MV-4-11 (cell line): ENCODE measurements at regions not wholly inside any gene's neighbourhood (a gene's known extent, or its start where the extent isn't known, plus 50 kb on each side); places are given as distances from the start of the nearest gene placed in this dataset.

Source experiments
- DNase-seq: peaks from one replicate; lab custom pipeline; 2025; lab: John Stamatoyannopoulos, UW

DNA sequence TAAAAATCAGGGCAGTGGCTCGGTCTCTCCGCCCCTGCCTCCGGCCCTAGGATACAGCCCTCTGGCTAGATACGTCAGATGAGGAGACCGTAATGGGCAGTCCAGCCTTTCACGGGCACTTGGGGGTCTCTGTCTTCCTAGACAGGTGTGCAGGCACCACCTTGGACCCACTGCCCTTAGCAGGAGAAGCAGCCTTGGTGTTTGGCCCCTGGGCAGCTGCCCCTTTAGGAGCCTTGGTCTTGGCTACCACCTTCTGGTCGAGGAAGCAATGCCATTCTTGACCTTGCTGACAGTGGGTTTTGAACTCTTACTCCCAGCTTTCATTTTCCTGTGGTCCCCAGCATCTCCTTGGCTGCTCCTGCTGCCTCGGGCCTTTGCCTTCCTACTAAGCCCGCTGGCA lies 149.7 kb upstream of the FRMD4B start:
- no peak for DNase-seq

DNA sequence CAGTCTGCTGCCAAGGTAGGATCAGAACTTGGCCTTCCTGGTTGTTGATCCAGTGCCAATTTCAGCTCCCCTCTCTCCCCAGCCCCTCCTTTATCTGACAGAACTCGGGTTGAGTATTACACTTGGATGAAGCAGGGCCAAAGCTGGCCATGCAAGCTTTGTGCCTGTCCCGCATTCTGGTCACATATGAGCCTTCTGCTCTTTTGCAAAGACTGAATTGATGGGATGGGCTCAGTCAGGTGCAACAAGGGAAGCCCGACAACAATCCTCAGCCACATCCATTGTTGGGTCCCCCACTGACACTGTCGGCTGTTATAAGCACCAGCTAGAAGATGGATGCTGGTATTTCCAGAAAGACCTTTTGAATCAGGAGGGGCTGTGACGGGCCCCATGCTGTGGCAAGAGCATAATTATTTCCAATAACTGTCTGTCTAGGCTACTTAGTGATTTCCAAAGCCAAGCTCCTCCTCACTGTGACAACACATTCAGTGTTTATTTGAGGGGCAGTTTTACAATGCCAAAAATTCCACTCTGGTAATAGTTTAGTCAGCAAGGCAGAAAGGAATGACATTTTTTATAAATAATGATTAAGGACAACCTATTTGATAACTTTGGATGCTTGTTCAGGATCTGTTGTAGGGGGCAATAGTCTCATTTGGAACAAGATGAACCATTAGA lies 146.8 kb upstream of the FRMD4B start:
- DNase-seq = no peak

DNA sequence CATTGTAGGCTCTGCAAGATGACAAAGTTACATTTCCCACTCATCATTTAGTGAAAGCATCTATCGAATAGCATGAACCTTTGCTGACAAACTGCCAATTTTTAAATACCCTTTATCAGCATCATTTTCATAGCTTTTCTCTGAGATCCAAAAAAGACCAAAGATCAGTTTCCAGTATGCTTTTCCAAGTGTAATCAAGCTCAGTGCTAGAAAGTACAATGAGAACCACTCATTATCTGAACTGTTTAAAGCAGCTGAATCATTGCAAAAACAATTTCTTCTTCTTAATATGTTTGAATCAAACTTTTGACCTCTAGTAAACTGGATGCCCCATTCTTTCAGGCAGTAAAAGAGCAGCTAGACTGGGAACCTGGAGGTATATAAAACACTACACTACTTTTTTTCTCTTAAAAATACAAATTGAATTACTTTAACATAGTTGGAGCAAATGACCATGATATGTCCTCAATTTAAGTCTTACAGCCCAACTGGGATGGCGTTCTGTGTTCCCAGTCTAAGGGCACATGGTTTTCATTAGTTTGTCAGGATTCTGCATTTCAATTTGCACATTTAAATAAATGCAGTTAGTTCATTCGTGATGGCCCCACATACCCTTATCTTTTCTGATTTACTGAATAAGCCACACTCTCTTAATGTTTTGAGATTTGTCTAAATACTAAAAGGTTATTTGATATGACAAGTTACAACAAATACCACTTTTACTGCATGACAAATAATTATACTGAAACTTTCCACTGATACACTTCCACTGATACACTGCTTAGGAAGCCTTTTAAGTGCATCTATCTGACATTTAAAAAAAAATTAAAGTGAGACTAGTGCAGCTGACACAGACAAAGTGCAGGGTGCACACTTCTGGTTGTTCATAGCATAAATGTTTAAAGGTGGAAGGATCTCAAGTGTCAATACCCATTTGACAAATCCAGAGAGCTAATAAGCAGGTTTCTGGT lies 146.0 kb upstream of the FRMD4B start:
- no peak for DNase-seq

DNA sequence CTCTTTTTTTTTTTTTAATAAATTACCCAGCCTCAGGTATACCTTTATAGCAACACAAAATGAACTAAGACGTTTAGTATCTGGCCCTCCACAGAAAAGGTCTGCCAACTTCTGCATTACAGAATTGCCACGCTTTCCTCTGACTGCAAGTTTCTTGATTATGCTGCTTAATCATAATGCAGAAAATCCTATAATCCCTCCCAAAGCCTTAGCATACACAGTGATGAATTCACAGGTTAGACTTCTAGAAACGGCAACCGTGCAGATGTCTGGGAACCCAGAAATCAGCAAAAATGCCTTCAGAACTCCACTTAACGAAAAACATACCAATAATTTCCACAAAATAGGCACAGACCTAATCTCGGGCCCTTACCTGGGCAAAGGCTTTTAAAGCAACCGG lies 144.7 kb upstream of the FRMD4B start:
- no peak for DNase-seq

DNA sequence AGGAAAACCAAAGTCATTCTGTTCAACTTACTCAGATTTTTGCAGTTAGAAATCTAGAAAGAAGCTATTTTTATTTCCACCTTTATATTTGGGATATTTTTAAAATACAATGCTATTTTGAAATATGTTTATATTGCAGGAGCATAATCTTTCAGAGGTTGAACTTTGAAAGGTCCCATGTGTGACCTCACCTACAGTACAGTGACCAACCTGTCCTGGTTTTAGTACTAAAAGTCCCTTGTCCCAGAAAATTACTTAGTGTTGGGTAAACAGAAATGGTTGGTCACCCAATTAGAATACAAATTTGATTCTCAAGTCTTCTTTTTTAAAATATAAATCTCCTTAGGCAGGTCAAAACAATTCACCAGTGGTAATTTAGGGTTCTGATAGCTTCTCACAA lies 141.6 kb upstream of the FRMD4B start:
- no peak for DNase-seq

DNA sequence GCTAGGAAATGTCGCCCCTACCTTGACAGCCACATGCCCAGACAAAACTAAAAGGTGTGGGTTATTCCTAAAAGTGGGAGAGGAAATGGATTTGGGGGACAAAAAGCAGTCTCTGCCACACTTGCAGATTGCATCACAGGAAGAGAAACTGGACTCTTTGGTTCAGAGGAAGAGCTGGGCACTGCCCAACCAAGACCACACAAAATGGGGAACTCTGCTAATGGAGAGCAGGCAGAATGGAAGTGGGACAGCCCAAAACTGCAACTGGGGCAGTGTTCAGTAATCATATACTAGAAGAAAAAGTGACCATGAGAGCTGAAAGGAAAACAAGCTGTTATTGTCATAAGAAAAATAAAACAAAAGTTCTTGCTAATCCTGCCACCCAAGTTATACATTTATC lies 138.9 kb upstream of the FRMD4B start:
- DNase-seq = peak; percentile 7

DNA sequence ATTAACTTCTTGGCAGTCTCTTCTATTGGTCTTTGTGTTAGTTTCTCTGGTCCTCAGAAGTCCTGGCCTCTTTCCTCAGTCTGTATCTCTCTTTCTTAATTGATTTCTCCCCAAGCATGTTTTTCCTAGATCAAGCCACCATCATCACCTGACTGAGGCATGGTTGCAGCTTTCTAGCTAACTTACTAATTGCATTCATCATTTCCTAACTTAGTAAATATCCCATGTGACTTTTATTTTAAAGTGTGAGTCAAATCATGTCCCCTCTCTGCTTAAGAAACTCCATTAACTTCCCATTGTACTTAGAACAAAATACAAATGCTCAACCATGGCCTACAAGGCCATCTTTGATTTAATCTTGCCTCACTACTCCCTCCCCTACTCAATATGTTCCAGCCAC lies 135.4 kb upstream of the FRMD4B start:
- no peak for DNase-seq

DNA sequence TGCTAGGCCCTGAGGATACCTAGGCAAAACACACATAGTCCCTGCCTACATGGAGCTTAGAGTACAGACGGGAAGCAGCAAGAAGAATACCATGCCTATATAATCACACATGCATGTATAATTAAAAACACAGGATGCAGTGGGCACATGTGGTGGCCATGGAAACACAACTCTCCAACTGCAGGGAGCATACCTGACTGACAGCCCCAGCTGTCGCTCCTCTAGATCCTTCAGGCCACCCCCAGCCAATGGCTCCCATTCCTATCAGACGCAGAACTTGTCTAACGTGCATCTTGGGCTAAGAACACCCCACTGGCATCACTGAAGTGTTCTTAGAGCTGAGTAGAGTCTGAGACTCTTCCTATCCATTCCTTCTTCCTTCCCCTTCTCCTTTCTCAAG lies 125.5 kb upstream of the FRMD4B start:
- DNase-seq = no peak

DNA sequence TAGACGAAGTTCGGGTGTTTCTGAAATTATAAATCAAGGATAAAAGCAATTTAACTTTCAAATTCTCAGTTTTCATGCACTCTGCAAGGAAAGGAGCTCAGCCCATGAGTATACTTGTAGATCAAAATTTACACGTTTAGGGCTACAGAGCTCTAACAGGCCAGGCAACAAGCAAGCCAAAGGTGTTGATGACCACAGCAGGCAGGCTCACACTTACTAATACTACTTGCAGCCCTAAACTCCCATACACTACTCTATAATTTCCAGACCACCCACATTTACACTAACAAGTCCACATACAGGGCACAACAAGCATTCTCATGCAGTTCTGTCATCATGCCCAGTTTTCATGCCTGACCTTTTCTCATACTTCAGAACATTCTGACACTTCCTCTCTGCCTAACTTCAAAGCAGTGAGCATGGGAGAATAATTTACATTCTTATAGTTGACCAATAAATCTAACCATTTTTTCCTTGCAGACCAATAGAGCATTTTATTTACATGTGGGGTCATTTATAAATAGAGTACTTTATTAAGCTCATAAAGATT lies 124.7 kb upstream of the FRMD4B start:
- no peak for DNase-seq

DNA sequence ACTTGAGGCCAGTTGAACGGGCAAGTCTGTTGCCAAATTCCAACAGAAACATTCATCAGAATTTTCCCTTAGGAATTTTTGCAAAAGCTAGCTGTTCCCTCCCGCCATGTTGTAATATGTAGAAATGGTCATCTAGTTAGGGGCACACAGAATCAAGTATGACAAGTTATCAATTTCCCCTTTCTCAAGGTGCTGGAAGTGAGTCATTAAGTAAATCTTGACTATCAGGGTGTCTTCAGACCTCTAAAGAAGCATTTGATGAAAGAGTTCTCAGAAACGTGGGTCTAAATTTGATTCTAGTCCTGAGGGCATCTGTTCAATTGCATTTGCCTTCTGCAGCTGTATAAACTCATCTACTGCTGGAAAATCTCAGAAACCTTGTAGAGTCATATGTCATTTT lies 123.4 kb upstream of the FRMD4B start:
- DNase-seq = no peak

DNA sequence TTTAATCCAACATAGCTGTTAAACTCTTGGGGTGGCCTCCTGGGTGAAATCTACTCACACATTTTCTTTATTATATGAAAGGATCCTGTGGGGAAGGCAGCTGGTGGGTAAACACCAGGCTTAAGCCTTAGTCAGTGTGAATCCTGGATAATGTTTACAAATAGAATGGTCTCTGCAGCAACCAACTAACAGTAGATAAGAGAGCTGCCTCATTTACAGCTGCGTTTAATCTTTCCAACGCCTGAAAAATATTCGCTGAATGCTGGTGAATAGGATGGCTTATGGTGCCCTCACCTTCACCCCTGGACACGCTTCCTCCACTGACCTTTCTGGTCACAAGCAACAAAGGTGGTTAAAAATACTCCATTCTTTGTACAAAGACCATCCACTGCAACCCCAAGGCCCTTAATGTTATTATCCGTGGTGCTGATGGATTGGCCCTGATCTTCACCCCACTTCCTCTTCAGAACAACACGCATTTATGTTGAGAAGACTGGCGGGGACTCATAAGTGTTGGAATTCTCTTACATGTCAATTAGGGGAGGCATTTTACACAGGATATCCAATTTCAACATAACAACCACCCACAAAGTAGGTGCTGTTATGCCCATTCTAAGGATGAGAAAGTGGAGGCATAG lies 120.0 kb upstream of the FRMD4B start:
- DNase-seq = no peak

DNA sequence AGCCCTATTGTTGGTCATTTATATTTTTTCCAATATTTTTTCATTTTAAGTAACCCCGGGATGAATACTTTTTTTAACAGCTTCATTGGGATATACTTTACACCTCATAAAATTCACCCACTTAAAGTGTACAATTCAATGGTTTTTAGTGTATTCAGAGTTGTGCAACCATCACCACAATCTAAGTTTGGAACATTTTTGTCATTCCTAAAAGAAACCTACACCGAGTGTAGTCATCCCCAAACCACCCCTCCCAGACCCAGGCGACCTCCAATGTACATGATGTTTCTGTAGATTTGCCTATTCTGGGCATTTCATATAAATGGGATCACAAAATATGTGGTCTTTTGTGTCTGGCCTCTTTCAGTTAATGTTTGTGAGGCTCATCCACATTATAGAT lies 118.3 kb upstream of the FRMD4B start:
- DNase-seq = no peak

DNA sequence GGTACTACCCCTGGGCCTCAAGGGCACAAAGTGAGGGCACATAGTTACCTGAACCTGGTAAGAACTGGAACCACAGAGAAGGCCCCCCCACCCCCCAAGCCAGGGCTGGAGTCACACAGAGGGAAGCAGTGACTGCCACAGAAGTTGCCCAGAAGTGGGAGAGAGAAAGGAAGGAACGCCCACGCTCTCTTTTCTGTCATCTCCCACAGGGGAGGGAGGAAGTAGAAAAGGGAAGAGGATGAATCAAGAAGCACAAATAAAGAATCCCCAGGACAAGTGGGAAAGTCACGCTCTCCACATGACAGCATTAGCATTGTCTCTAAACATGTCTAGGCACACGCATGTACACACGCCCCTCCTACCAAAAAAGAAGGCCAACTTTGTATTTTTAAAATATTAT lies 114.7 kb upstream of the FRMD4B start:
- peak; percentile 63 for DNase-seq

DNA sequence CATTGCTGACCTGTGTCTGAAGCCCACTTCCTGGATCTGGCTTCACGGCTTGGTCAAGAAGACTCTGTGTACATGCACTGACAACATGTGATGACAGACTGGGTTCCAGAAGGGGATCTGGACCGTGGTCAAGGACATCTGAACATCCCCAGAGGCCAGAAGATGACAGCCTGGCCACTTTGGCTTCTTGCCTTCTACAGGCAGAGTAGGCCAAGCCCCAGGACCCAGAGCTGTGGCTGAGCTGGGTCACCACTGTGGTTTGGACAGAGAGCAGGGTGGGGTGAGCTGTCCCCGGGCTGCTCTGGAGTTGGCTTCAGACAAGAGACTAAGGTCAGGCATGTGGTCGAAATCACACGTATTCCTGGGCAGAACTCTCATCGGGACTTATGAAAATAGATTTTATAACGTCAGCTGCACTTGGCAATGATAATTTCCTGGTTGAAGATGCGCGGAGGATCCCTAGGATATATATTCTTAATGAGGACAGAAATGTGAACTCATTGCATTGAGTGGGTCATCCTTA lies 114.1 kb upstream of the FRMD4B start:
- peak; percentile 21 for DNase-seq

DNA sequence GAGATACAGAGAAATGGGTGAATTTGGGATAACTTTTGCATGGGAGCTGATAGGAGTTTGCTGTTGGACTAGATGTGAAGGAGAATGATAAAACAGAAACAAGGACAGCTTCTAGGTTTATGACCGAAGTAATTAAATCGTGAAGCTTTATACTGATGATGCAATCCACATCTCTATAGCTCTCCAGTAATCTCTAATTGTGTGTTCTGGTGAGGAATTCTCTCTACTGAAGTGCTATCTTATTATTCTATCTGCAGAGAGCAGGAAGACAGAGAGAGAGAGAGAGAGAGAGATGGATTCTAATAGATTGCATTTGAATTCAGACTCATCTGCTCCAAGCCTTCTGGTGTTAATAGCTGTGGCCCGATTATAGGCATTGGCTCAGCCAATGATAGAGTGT lies 113.5 kb upstream of the FRMD4B start:
- no peak for DNase-seq

DNA sequence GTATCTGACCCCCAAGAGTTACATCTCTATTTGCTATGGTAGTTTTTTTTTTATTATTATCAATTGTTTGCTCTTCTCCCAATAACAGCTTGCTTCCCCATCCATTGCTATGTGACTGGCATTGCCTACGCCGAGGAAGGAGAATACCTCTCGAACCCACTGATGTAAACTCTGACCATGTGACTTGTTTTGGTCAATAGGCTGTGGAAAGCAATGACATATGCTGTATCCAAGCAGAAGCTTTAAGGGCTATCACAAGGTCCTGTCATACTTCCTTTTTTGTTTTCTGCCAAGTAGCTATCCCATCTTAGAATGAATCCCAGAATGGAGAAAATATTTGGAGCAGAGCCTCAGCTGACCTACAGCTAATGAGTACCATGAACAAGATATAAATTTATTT lies 111.0 kb upstream of the FRMD4B start:
- no peak for DNase-seq

DNA sequence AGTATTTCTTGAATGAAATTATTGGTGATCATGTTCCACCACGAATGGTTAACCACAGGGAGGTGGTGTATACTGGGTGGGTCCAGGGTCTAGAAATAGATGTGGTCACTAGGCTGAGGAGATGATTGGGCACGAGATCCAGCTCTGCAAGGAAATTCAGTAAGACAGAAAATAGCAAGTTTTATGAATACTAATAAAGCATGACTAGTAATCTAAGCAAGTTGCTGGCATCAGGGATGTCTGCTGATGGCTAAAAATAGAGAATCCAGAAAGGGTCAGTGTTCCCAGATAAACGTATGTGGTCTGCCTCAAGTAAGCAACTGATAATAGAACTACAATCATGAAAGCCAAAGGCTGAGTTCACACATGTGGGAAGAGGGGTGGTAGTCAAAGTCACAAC lies 108.3 kb upstream of the FRMD4B start:
- DNase-seq = no peak

DNA sequence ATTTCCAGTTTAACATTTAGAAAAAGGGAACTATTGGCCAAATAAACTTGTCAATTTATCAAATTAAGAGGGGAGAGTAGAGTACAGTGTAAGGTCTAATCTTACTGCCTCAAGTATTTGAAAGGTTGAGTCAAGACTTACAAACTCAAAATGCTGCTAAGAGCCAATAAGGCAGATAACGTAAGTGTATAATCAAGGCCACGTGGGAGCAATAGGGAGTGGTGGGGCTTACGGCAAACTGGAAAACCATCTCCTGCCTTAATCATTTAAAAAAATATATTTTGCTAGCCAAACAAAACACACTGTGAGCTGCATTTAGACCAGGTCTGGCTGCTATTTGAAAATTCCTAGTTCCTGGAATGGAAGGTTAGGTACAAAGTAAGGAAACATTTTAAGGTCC lies 107.3 kb upstream of the FRMD4B start:
- DNase-seq = no peak

DNA sequence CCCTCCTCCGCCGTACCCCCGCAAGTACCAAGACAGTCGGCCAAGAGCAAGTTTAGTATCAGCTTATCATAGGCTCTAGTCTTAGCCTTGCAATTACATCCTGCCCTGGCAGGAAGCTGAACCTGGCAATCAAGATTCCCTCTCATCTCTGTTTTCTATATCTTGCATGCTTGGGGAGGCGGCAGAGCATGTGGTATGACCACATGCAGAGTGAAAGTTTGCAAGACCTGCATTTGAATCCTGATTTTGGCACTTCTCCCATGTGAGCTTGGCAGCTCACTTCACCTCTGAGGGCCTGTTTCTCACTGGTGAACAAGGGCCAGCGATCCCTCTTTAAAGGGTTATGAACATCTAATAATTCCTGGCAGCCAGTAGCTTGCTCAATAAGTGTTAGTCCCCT lies 106.1 kb upstream of the FRMD4B start:
- no peak for DNase-seq

DNA sequence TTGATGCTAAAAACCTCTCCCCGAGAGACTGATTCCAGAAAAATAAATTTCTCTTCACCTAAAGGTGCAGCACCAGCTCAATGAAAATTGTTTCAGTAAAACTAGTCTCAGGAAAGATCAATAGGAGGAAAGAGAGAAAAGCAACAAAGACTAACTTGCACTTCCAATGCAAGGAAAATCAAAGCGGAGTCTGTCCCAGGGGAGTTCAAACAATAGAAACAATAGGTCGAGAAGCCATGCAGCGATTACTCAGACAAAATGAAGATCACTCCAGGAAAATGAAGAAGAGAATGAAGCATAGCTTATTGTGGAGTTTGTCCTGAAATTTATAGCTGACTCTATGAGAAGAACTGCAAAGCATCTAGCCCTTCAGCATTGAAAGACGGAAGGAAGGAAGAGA lies 105.1 kb upstream of the FRMD4B start:
- DNase-seq = no peak

DNA sequence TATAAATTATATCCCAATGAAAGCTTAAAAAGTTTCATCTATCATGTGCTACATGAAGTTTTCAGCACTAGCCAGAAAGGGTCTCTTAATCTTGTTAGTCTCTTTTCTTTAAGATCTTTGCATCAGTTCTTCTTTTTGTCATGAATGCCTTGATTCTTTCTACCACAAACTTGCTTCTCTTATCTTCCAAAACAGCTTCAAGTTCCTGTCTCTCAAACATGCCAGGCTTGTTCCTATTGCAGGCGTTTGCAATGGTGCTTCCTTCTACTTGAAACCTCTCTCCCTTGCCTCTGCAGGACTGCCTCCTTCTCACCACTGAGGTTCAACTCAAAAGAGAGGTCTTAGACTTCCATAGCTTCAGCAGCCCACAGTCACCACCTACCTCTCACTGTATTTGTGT lies 104.3 kb upstream of the FRMD4B start:
- peak; percentile 43 for DNase-seq

DNA sequence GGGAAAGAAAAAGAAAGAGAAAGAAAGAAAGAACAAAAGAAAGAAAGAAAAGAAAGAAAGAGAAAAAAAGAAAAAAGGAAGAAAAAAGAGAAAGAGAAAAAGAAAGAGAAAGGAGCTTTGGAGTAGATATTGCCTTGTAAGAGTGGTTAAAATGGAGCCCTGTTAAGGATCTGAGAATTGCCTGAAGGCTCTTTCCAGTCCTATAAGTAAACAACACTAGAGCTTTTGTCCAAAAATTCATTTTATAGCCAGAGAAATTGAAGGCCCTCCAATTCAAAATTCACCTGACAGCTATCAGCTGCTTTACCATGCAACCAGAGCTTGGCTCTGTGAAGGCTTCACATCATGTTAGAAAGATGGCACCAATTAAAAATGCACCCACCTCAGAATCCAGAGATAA lies 102.1 kb upstream of the FRMD4B start:
- no peak for DNase-seq

DNA sequence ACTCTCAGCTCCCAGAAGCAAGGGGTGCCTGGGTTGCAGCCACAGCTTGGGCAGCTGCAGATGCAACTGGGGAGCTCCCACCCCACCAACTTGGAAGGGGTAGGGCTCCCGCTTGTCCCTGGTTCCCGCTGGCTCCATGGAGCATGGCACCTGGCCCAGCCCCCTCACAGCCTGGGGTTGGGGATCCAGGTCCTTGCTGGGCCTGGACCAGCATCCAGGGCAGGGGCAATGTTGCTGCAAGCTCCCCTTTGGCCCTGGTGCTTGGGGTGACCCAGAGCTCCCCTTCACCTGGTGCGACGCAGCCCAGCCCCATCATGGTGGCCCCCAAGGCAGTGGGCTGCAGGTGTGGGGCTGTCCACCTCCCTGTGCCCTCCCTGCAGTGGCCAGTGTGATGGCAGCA lies 99.6 kb upstream of the FRMD4B start:
- DNase-seq = no peak
